Hepatocyte (in vitro differentiated cells): ENCODE measurements at regions not wholly inside any gene's neighbourhood (a gene's known extent, or its start where the extent isn't known, plus 50 kb on each side); places are given as distances from the start of the nearest gene placed in this dataset.

Source experiments
- DNase-seq: peaks from one replicate; pipeline ENCODE4 v3.0.0-alpha.2; 2016; ENCODE audit warnings: low spot score
- H2AFZ ChIP-seq: fragments of 200-600 bp; sonication (generic); 2 replicates; pipeline ENCODE4 v1.6.0; 2016; ENCODE audit warnings: antibody characterized with exemption, mild to moderate bottlenecking
- H3K27ac ChIP-seq: fragments of 200-600 bp; sonication (generic); 2 replicates; pipeline ENCODE4 v1.5.1; 2016; ENCODE audit warnings: mild to moderate bottlenecking
- H3K27me3 ChIP-seq: fragments of 200-600 bp; sonication (generic); 2 replicates; pipeline ENCODE4 v1.6.1; 2016
- H3K36me3 ChIP-seq: fragments of 200-600 bp; sonication (generic); replicated peaks from 2 replicates; pipeline ENCODE4 v1.5.1; 2016; ENCODE audit warnings: low read depth; ENCODE audit not compliant: insufficient read depth
- H3K4me1 ChIP-seq: fragments of 200-600 bp; sonication (generic); 2 replicates; pipeline ENCODE4 v1.5.1; 2016; ENCODE audit warnings: mild to moderate bottlenecking, moderate library complexity; ENCODE audit not compliant: insufficient read depth
- H3K4me2 ChIP-seq: fragments of 200-600 bp; sonication (generic); 2 replicates; pipeline ENCODE4 v1.6.0; 2016
- H3K4me3 ChIP-seq: fragments of 200-600 bp; sonication (generic); 2 replicates; pipeline ENCODE4 v1.5.1; 2016; ENCODE audit warnings: mild to moderate bottlenecking
- H3K79me2 ChIP-seq: fragments of 200-600 bp; sonication (generic); 2 replicates; pipeline ENCODE4 v1.6.0; 2017; ENCODE audit warnings: mild to moderate bottlenecking
- H3K9me2 ChIP-seq: fragments of 200-600 bp; sonication (generic); replicated peaks from 2 replicates; pipeline ENCODE4 v1.6.0; 2017; ENCODE audit warnings: mild to moderate bottlenecking; ENCODE audit not compliant: insufficient read depth
- H3K9me3 ChIP-seq: fragments of 200-600 bp; sonication (generic); 2 replicates; pipeline ENCODE4 v1.5.1; 2016; ENCODE audit warnings: low read depth, mild to moderate bottlenecking
- H4K20me1 ChIP-seq: fragments of 200-600 bp; sonication (generic); 2 replicates; pipeline ENCODE4 v1.6.0; 2016; ENCODE audit warnings: mild to moderate bottlenecking; ENCODE audit not compliant: insufficient read depth, poor library complexity, severe bottlenecking
- CTCF ChIP-seq: fragments of 200-600 bp; sonication (generic); IDR thresholded peaks from 2 replicates; pipeline ENCODE4 v1.5.1; 2016; ENCODE audit warnings: antibody characterized with exemption, mild to moderate bottlenecking; ENCODE audit not compliant: poor library complexity
- EZH2 ChIP-seq: fragments of 200-600 bp; sonication (generic); IDR thresholded peaks from 2 replicates; pipeline ENCODE4 v1.6.1; 2016; ENCODE audit warnings: antibody characterized with exemption, mild to moderate bottlenecking, borderline replicate concordance
- EZH2phosphoT487 ChIP-seq: fragments of 200-600 bp; sonication (generic); IDR thresholded peaks from one replicate; pipeline ENCODE4 v1.6.1; 2018; ENCODE audit warnings: antibody characterized with exemption, mild to moderate bottlenecking, low read depth, moderate library complexity; ENCODE audit not compliant: unreplicated experiment, severe bottlenecking
- WGBS: methylation state at CpG from one replicate; pipeline ENCODE4 v1.1.6; 2016; ENCODE audit warnings: low lambda C conversion rate; ENCODE audit errors: missing lambda C conversion rate; 5-methylcytosine and 5-hydroxymethylcytosine counted together

GRCh38 chr1:197989058-197989457 lies 71.9 kb downstream of the LHX9 start:
- Histone ChIP-seq H3K9me2 (no peaks in the 10 kb centered on the region), H3K27ac (no peak overlapping the region), H3K27me3 (no peaks in the 10 kb centered on the region), H3K4me2 (no peak overlapping the region), H2AFZ (no peak overlapping the region), H3K4me1 (no peaks in the 10 kb centered on the region), H4K20me1 (no peaks in the 10 kb centered on the region), H3K9me3 (no peaks in the 10 kb centered on the region), H3K4me3 (no peak overlapping the region), H3K36me3 (no peaks in the 10 kb centered on the region), H3K79me2 (no peaks in the 10 kb centered on the region)
- no peak for TF ChIP-seq EZH2
- no peak for TF ChIP-seq EZH2phosphoT487
- TF ChIP-seq CTCF, result no peak
- 90% methylated on average over 5 of the region's 5 CpGs for WGBS
- DNase-seq, result no peak

DNA sequence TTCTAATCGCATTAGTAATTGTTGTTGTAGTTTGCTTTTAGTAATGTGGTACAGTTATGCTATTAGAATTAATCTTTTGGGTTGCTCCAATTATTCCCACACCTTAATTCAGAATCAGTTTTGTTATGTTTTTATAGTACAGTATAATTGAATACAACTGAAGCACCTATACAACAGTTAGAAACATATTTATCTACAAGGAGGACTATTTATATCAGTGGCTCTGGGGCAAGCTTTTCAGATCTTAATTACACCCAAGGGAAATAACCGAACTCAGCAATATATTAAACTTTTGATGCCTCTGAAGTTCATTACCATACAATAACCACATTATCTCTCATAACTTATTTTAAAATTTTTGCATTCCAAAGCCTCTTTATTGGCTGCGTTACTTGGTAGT lies 74.4 kb downstream of the LHX9 start:
- no peak overlapping the region for H3K4me3 ChIP-seq
- H3K9me2 ChIP-seq, result no peaks in the 10 kb centered on the region
- no peaks in the 10 kb centered on the region for H4K20me1 ChIP-seq
- no peak overlapping the region for H2AFZ ChIP-seq
- no peak overlapping the region for H3K27ac ChIP-seq
- H3K4me2 ChIP-seq, result no peak overlapping the region
- H3K27me3 ChIP-seq, result no peaks in the 10 kb centered on the region
- H3K36me3 ChIP-seq, result no peaks in the 10 kb centered on the region
- no peaks in the 10 kb centered on the region for H3K4me1 ChIP-seq
- DNase-seq, result no peak
- H3K79me2 ChIP-seq, result no peaks in the 10 kb centered on the region
- no peaks in the 10 kb centered on the region for H3K9me3 ChIP-seq
- WGBS, result 94% methylated on average over 3 of the region's 3 CpGs
- TF ChIP-seq EZH2phosphoT487 (no peak), EZH2 (no peak), CTCF (no peak)

DNA sequence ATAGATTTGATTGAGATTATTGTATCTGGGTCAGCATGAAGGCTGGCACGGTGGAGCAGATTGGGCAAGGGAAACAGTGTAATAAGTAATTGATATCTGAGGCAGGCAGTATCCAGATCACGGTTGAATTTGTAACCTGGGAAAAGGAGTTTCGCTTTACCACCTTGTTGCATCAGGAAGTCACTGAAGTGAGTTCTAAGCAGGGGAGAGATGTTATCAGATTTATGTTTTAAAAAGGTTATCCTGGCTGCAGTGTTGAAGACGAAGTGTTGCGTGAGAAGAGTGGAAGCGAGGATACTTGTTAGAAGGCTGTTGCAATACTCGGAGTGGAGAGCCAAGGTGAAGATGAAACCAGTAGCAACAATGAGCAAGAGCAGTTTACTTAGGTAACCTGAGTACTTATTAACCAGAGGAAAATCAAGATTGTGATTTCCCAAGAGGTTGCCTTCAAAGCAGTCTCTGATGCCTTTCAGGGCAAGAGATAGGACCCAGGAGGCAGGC lies 77.8 kb downstream of the LHX9 start:
- Histone ChIP-seq H3K9me2 (no peaks in the 10 kb centered on the region), H3K9me3 (no peaks in the 10 kb centered on the region), H3K4me2 (peak overlapping the region; percentile 36), H3K27ac (peak overlapping the region; percentile 85), H3K4me3 (no peak overlapping the region), H3K27me3 (no peaks in the 10 kb centered on the region), H3K79me2 (no peaks in the 10 kb centered on the region), H3K4me1 (no peaks in the 10 kb centered on the region), H3K36me3 (no peaks in the 10 kb centered on the region), H4K20me1 (no peaks in the 10 kb centered on the region), H2AFZ (no peak overlapping the region)
- WGBS, result 59% methylated on average over 7 of the region's 7 CpGs
- no peak for TF ChIP-seq CTCF
- TF ChIP-seq EZH2, result no peak
- no peak for TF ChIP-seq EZH2phosphoT487
- peak; percentile 56 for DNase-seq
